HepG2 (cell line): ENCODE measurements at regions not wholly inside any gene's neighbourhood (a gene's known extent, or its start where the extent isn't known, plus 50 kb on each side); places are given as distances from the start of the nearest gene placed in this dataset.

ENCODE experiments used
- NFE2L1 ChIP-seq: sonication (generic); formaldehyde crosslinking; IDR thresholded peaks from 2 replicates; pipeline ENCODE4 v1.4.0; 2020; ENCODE audit warnings: missing genetic modification reagents, mild to moderate bottlenecking, borderline replicate concordance
- TRIM24 ChIP-seq: sonication (generic); formaldehyde crosslinking; IDR thresholded peaks from 2 replicates; pipeline ENCODE4 v1.8.0; 2022; ENCODE audit warnings: mild to moderate bottlenecking, missing genetic modification reagents
- ZKSCAN1 ChIP-seq: fragments of 150-350 bp; IDR thresholded peaks from 2 replicates; pipeline ENCODE4 v1.6.1; 2014; ENCODE audit warnings: low read length
- TF ChIP-seq, protein P1 (sequence below): sonication (generic); formaldehyde crosslinking; IDR thresholded peaks from 2 replicates; pipeline ENCODE4 v1.5.0; 2020; ENCODE audit warnings: mild to moderate bottlenecking, missing genetic modification reagents, moderate library complexity
- TF ChIP-seq, protein P2 (sequence below): sonication (generic); formaldehyde crosslinking; IDR thresholded peaks from 2 replicates; pipeline ENCODE4 v1.8.0; 2022; ENCODE audit warnings: mild to moderate bottlenecking, missing genetic modification reagents, moderate library complexity
- TF ChIP-seq, protein P3 (sequence below): sonication (generic); formaldehyde crosslinking; IDR thresholded peaks from 2 replicates; pipeline ENCODE4 v1.9.0; 2021; ENCODE audit warnings: missing genetic modification reagents, mild to moderate bottlenecking, borderline replicate concordance
- TF ChIP-seq, protein P4 (sequence below), 2 experiments: IDR thresholded peaks; 2 replicates each; pipeline ENCODE4 v1.6.1; 2011 to 2012; ENCODE audit warnings: low read length in 2 of 2, borderline replicate concordance in 1 of 2, low read depth in 1 of 2, mild to moderate bottlenecking in 1 of 2, moderate library complexity in 1 of 2

DNA sequence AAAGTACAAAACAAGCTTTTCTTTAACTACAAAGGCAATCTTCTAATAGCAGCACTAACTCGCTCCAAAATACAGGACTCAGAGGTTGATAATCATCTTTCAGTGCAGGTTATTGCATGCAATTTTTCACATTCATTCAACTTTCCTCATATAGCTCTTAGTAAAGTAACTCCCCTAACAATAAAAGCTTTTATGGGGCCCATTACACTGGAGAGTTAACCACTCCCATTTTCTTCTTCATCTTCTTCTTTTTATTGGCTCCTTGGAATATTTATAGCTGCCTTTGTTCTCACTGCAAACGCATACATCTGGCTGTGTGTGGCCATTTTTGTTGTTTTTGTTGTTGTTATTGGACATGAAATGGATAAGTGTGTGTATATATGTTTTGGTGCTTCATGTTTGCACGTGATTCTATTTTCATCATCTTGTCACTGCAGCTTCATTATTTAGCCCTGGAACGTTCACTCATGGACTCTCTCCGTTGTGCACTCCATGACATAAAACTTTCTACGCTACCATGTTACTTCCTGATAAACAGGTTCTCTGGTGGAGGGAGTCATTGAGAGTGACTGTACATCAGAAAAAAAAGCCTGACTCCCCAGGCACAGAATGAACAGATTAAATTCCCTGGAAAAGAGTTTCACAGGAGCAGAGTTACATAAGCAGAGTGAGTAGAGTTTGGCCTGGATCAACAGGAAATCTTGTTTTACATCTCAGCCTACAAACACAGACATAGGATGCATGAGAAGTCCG, 236.4 kb upstream of the SP4 start:
- TF ChIP-seq, protein P1, sequence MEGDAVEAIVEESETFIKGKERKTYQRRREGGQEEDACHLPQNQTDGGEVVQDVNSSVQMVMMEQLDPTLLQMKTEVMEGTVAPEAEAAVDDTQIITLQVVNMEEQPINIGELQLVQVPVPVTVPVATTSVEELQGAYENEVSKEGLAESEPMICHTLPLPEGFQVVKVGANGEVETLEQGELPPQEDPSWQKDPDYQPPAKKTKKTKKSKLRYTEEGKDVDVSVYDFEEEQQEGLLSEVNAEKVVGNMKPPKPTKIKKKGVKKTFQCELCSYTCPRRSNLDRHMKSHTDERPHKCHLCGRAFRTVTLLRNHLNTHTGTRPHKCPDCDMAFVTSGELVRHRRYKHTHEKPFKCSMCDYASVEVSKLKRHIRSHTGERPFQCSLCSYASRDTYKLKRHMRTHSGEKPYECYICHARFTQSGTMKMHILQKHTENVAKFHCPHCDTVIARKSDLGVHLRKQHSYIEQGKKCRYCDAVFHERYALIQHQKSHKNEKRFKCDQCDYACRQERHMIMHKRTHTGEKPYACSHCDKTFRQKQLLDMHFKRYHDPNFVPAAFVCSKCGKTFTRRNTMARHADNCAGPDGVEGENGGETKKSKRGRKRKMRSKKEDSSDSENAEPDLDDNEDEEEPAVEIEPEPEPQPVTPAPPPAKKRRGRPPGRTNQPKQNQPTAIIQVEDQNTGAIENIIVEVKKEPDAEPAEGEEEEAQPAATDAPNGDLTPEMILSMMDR (CRISPR knock-in tag): no peak
- TF ChIP-seq NFE2L1 (CRISPR knock-in tag) (no peak), ZKSCAN1 (no peak), TRIM24 (CRISPR knock-in tag) (no peak)
- TF ChIP-seq, protein P2, sequence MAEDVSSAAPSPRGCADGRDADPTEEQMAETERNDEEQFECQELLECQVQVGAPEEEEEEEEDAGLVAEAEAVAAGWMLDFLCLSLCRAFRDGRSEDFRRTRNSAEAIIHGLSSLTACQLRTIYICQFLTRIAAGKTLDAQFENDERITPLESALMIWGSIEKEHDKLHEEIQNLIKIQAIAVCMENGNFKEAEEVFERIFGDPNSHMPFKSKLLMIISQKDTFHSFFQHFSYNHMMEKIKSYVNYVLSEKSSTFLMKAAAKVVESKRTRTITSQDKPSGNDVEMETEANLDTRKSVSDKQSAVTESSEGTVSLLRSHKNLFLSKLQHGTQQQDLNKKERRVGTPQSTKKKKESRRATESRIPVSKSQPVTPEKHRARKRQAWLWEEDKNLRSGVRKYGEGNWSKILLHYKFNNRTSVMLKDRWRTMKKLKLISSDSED (CRISPR knock-in tag): no peak
- TF ChIP-seq, protein P3, sequence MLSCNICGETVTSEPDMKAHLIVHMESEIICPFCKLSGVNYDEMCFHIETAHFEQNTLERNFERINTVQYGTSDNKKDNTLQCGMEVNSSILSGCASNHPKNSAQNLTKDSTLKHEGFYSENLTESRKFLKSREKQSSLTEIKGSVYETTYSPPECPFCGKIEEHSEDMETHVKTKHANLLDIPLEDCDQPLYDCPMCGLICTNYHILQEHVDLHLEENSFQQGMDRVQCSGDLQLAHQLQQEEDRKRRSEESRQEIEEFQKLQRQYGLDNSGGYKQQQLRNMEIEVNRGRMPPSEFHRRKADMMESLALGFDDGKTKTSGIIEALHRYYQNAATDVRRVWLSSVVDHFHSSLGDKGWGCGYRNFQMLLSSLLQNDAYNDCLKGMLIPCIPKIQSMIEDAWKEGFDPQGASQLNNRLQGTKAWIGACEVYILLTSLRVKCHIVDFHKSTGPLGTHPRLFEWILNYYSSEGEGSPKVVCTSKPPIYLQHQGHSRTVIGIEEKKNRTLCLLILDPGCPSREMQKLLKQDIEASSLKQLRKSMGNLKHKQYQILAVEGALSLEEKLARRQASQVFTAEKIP (CRISPR knock-in tag): no peak
- TF ChIP-seq, protein P4, sequence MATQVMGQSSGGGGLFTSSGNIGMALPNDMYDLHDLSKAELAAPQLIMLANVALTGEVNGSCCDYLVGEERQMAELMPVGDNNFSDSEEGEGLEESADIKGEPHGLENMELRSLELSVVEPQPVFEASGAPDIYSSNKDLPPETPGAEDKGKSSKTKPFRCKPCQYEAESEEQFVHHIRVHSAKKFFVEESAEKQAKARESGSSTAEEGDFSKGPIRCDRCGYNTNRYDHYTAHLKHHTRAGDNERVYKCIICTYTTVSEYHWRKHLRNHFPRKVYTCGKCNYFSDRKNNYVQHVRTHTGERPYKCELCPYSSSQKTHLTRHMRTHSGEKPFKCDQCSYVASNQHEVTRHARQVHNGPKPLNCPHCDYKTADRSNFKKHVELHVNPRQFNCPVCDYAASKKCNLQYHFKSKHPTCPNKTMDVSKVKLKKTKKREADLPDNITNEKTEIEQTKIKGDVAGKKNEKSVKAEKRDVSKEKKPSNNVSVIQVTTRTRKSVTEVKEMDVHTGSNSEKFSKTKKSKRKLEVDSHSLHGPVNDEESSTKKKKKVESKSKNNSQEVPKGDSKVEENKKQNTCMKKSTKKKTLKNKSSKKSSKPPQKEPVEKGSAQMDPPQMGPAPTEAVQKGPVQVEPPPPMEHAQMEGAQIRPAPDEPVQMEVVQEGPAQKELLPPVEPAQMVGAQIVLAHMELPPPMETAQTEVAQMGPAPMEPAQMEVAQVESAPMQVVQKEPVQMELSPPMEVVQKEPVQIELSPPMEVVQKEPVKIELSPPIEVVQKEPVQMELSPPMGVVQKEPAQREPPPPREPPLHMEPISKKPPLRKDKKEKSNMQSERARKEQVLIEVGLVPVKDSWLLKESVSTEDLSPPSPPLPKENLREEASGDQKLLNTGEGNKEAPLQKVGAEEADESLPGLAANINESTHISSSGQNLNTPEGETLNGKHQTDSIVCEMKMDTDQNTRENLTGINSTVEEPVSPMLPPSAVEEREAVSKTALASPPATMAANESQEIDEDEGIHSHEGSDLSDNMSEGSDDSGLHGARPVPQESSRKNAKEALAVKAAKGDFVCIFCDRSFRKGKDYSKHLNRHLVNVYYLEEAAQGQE (IDR thresholded peaks at IDR 0.05; ENCODE audit: borderline replicate concordance in 1 of 2, low read depth in 1 of 2, low read length in 2 of 2): no peak
